Dedifferentiated amniotic fluid mesenchymal stem cell (primary cell): ENCODE measurements at regions not wholly inside any gene's neighbourhood (a gene's known extent, or its start where the extent isn't known, plus 50 kb on each side); places are given as distances from the start of the nearest gene placed in this dataset.

Source experiments
- DNase-seq: peaks from one replicate; pipeline ENCODE4 v3.0.0-alpha.2; 2016; ENCODE audit errors: extremely low spot score

DNA sequence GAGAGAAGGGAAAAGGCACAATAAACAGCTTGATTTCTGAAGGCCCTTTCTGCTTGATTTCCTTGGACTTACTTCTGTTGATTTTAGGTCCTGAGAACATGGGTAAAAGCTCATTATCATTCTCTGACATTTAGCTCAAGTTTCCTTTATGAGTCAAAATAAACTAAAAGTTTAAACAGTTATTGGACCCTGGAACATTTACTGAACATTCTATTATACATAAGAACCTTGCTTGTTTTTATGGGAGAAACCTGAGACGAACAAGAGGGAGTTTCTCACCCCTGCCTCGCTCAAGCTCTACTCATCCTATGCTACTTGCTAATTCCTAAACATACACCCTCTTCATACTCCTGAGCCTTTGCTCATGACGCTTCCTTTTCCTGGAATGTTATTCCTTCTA is 538.3 kb upstream of the PKN2 start:
- DNase-seq: no peak

- DNase-seq: no peak
Observed at GRCh38 chr1:88149686-88150085, 534.4 kb upstream of the PKN2 start.

DNA sequence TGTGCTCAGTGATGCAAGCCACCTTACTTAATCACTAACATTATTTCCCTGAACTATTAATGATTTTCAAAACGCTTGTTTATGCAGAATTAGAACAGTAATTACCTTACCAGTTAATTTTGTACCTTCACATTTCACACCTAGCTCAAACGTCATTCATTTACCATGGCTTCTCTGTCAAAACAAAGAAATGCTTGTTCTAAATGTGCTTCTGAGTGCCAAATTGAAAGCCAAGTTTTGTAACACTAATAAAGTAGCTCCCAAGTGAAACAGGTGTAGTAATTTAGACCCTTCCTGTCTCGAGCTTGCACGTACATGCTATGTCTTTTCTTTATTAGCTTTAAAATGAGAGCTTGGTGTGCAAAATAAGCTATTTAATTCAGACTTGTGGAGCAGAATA is 533.7 kb upstream of the PKN2 start:
- no peak for DNase-seq

GRCh38 chr1:88163187-88163586 is 520.9 kb upstream of the PKN2 start:
- no peak for DNase-seq

DNA sequence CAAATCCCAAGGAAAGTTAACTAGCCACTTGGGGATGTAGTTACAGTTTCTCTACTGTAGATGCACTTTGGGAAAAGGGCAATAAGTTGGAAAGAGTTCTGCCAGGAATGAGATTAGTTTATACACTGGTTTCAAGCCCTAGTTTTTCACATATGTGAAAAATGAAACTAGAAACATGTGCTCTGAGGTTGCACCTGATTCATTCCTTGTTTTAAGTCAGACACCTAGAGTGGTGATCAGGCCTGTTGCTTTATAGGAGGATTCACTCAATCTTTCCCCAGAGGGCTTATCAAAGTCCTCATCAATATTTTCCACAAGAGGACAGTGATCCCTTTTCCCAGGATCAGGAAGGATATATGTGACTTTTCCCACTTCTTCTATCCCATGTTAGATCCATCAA is 515.9 kb upstream of the PKN2 start:
- DNase-seq: no peak

DNA sequence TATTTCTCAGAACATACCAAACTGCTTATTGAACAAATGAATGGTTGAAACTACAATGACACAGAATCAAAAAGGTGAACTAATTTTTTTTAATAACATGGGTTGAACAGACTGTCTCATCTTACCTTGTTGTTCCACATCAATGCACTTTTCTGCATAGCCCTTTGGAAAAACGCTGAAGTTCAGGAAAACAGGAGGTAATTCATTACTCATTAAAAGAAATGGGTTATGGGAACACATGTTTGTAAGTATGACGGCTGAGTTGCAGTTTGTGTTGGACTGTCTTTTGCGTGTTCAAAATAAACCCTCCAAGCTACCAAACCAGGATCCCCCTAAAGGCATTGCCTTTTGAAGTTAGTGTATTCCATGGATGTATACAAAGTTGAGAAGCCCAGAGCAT is 514.9 kb upstream of the PKN2 start:
- no peak for DNase-seq

DNA sequence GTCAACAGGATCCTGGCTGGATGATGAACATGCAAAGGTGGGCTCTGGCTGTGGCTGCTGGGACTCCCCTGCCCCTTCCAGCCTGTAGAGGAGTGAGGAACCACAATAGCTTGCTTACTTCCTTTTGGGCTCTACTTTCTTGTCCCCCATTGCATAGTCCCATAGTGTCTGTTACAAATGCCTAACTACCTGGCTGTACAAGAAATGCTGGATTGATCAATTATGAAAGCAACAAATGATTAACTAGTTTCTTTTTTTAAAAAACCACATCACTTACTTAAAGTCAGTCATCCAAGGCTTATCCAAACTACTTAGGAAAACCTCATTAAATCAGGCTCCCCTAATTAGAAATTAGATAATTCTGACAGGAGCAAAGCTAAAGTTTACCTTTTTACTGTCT is 514.1 kb upstream of the PKN2 start:
- DNase-seq: no peak

- no peak for DNase-seq
Observed at GRCh38 chr1:88175120-88175630, 508.9 kb upstream of the PKN2 start.

DNA sequence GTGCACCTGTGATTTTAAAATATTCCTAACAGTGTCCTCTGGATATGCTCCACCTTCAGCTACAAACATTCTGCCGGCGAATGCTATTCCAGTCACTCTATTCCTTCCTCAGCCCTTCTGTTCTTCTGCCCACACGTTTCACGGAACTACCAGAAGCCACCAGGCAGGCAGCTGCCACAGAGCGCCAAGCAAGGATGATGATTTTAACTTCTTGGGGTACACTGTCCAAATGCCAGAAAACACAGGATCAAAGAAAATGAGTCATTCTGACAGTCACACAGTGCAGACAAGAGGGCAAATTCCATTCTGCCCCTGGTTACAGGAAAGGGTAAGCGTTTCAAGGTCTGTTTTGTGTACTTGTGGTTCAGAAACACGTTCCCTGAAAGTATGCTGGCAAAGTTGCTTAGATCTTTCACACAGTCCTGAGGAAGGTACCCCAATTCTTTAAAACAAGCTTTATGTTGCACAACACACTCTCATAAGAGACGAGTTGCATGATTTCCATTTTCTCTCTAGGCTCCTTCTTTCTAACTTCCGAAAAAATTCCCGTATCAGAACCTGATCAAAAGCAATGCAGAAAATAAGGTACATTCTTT is 508.3 kb upstream of the PKN2 start:
- DNase-seq: no peak

DNA sequence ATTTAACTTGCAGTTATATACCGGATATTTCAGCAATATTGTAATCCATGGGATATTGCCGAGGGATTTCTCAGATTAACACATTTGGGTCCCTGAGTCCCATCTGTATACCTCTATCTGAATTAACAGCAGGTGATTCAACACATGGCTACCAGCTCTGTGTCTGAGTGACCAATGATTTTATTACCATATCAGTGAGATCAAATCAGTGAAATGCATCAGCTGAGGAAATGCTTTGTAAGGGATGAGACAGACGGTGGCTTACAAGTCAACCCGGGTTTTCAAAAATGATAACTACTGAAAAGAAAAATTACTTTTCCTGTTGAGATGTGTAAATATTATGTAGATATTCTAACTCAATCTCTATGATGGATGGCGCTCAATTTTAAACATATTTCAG is 504.1 kb upstream of the PKN2 start:
- no peak for DNase-seq

- DNase-seq: peak; percentile 77
Observed at GRCh38 chr1:88180449-88181108, 503.5 kb upstream of the PKN2 start.

GRCh38 chr1:88186911-88187310 is 497.2 kb upstream of the PKN2 start:
- no peak for DNase-seq

DNA sequence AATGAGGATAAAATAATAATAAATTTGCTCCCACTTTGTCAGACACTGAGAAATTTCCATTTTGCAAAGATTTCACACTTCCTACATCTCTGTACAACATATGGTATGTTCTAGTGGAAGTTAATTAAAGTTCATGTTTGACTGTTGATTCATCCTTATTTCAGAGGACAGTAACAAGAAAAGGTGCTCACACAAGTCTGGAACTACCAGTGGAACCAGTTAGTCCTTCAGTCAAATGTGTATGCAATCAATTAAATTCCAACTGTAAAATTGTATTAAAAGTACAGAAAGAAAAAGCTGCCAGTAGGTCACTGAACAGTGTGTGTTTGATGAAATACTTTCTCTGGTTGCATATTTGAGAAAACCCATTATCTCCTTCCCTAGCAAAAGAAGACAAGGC is 496.0 kb upstream of the PKN2 start:
- no peak for DNase-seq

DNA sequence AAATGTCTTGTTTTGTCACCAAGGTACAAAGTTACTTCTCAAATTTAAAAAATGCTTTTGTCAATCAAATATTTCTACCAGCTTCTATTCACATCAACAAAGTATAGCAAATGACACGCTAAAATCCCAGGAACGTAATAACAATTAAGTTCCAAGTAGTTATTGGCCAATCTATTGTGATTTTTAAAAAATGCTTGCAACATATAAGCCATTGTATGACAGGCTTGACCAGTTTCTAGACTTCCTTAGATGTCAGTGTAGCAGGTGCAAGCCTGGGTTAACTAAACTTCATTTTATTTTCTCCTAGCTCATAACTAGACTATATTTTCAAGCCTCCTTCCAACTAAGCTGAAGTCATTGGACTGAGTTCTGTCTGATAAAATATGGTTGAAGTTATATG is 494.5 kb upstream of the PKN2 start:
- DNase-seq: no peak

DNA sequence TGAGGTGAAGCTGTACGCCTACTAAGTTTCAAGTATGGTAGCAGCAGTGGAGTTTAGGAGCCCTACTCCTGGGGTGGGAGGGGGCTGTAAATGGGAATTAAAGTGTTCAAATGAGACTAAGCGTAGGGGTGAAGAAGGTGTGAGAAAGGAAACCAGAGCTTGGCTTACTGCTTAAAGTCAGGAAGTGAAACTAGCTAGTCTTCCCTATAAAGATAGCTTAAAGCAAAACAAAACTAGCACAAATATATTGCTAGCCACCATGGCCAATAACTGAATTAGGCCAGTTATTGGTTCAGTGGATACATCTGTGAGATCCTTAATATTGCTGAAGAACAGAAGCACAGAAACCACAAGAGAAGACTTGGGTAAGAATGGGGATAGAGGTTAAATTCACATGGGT is 492.2 kb upstream of the PKN2 start:
- DNase-seq: no peak

DNA sequence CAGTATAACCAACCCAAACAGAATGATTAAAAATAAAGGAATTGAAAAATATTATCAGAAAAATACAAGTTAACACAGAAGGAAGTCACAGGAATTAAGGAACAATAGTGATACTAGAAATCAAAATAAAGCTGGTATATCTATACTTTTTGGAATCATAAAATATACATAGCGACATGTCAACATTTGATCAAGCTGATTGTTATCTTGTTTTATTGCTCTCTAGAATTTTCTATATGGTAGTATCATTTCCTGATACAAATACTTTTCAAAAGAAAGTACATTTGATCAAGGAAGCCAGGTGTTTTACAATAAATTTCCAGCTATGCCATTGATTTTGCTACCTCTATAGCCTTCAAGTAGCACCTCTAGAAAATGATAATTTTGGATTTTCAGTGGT is 489.5 kb upstream of the PKN2 start:
- DNase-seq: no peak

DNA sequence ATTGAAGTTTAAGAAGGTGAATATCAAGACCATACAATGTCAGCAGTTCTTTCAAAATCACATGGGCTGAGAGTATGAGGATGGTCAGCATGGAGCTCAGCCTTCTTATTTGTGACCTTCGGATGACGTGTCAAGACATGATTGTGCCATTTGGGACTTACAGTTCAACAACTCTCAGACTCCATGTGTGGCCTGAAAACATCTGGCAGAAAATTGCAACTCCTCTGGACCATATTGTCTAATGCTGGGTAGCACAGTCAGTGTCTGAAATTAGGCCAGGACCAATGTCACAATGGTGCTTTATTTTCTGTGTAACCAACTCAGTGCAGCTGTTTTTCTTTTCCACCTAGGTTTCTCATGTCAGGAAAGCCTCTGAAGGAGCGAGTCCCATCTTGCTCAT is 483.5 kb upstream of the PKN2 start:
- no peak for DNase-seq

DNA sequence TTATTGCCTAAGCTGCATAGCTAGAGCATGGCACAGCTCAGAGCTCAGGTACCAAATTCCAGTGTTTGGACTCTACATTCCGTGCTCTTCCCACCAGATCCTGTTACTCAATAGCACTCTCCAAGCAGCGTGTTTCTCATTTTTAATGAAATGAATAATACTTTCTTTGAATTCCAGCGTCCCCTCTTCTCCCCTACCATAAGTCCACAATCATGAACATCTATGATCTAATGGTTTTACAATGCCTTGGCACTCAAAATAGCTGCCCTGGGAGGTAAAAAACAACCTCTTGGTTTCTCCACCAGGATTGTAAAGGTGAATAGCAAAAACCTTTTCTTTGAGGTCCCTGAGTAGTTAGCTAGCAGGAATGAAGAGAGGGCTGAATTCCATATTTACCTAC is 480.0 kb upstream of the PKN2 start:
- no peak for DNase-seq

- no peak for DNase-seq
Observed at GRCh38 chr1:88204612-88205167, 479.4 kb upstream of the PKN2 start.

- no peak for DNase-seq
Observed at GRCh38 chr1:88208389-88208788, 475.7 kb upstream of the PKN2 start.

DNA sequence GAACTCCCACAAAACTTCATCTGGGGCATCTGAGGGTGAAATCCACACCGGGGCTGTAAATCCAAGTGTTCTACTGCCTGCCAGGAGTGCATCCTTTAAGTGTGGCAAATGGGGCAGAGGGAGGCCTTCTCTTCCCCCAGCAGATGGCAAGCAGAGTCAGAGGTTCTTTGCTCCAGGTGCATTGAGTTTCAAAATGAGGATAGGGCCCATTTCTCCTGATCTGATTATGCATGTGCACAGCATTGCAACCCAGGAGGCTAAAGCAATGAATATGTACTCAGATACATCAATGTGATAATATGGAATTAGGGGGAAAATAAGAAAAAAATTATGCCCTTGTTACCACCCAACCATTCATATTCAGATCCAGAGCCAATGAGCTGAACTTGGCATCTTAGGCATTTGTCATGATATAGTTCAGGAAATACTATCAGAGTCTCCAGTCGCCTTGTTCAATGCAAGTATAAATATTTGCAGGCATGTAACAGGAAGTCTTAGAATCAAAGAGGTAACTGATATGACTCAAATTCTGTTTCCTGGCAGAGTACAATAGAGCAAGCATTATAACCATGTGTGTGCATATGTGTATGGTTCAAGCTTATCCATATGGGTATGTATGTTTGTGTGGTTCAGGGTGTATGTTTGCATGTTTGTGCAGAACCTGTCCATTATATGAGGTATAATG is 473.8 kb upstream of the PKN2 start:
- DNase-seq: no peak

- DNase-seq: no peak
Observed at GRCh38 chr1:88216441-88216840, 467.6 kb upstream of the PKN2 start.

GRCh38 chr1:88217386-88217785 is 466.7 kb upstream of the PKN2 start:
- DNase-seq: no peak
